ENCODE measurements at regions not wholly inside any gene's neighbourhood (a gene's known extent, or its start where the extent isn't known, plus 50 kb on each side); places are given as distances from the start of the nearest gene placed in this dataset.

DNA sequence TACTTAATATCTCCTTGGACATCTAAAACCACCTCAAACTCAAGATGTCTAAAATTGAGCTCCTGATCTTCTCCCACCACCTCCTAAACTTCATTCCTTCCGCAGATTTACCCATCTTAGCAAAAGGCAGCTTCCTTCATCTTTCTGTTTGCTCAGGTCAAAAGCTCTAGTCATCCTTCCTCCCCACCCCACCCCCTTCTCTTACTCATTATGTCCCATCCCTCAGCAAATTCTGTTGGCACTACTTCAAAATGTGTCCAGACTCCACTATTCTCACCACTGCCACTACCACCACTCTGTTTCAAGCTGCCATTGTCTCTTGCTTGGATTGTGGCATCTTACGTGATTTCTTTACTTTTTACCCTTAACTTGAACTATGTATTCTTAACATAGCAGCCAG lies 59.2 kb upstream of the ZDHHC17 start:
- TF ChIP-seq, protein P1, sequence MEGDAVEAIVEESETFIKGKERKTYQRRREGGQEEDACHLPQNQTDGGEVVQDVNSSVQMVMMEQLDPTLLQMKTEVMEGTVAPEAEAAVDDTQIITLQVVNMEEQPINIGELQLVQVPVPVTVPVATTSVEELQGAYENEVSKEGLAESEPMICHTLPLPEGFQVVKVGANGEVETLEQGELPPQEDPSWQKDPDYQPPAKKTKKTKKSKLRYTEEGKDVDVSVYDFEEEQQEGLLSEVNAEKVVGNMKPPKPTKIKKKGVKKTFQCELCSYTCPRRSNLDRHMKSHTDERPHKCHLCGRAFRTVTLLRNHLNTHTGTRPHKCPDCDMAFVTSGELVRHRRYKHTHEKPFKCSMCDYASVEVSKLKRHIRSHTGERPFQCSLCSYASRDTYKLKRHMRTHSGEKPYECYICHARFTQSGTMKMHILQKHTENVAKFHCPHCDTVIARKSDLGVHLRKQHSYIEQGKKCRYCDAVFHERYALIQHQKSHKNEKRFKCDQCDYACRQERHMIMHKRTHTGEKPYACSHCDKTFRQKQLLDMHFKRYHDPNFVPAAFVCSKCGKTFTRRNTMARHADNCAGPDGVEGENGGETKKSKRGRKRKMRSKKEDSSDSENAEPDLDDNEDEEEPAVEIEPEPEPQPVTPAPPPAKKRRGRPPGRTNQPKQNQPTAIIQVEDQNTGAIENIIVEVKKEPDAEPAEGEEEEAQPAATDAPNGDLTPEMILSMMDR (IDR thresholded peaks at IDR 0.05; ENCODE audit: insufficient read depth, low read length), result no peak
- TF ChIP-seq, protein P2, sequence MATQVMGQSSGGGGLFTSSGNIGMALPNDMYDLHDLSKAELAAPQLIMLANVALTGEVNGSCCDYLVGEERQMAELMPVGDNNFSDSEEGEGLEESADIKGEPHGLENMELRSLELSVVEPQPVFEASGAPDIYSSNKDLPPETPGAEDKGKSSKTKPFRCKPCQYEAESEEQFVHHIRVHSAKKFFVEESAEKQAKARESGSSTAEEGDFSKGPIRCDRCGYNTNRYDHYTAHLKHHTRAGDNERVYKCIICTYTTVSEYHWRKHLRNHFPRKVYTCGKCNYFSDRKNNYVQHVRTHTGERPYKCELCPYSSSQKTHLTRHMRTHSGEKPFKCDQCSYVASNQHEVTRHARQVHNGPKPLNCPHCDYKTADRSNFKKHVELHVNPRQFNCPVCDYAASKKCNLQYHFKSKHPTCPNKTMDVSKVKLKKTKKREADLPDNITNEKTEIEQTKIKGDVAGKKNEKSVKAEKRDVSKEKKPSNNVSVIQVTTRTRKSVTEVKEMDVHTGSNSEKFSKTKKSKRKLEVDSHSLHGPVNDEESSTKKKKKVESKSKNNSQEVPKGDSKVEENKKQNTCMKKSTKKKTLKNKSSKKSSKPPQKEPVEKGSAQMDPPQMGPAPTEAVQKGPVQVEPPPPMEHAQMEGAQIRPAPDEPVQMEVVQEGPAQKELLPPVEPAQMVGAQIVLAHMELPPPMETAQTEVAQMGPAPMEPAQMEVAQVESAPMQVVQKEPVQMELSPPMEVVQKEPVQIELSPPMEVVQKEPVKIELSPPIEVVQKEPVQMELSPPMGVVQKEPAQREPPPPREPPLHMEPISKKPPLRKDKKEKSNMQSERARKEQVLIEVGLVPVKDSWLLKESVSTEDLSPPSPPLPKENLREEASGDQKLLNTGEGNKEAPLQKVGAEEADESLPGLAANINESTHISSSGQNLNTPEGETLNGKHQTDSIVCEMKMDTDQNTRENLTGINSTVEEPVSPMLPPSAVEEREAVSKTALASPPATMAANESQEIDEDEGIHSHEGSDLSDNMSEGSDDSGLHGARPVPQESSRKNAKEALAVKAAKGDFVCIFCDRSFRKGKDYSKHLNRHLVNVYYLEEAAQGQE (IDR thresholded peaks at IDR 0.05; ENCODE audit: insufficient replicate concordance, low read depth), result no peak
- no peak for TF ChIP-seq POLR2AphosphoS5 (IDR thresholded peaks at IDR 0.05; ENCODE audit: low read depth)
- no peak for TF ChIP-seq GABPA (IDR thresholded peaks at IDR 0.05; ENCODE audit: low read depth)

Data from HL-60 (cell line).